ENCODE measurements at regions not wholly inside any gene's neighbourhood (a gene's known extent, or its start where the extent isn't known, plus 50 kb on each side); places are given as distances from the start of the nearest gene placed in this dataset.

DNA sequence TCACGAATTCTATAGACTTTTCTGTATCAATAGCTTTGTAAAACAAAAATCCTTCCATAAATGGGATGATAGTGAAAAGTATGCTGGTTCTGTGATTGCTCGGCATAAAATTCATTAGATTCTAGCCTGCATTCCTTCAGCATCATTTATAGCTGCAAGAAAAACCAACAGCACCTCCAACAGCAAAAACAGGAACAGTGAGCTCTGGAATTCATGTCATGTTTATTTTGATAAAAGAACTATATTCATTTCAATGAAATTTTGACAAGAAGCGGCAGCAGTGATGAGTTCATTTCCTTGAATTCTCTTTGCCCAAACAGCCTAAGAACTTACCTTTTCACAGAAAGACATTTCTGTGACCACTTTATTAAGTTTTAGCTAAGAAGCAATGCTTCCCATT is 515.2 kb upstream of the CCDC54 start:
- ATAC-seq (ENCODE audit: low FRiP score in 2 of 2) (no peak), DNase-seq (no peak)
- TF ChIP-seq, protein P1, sequence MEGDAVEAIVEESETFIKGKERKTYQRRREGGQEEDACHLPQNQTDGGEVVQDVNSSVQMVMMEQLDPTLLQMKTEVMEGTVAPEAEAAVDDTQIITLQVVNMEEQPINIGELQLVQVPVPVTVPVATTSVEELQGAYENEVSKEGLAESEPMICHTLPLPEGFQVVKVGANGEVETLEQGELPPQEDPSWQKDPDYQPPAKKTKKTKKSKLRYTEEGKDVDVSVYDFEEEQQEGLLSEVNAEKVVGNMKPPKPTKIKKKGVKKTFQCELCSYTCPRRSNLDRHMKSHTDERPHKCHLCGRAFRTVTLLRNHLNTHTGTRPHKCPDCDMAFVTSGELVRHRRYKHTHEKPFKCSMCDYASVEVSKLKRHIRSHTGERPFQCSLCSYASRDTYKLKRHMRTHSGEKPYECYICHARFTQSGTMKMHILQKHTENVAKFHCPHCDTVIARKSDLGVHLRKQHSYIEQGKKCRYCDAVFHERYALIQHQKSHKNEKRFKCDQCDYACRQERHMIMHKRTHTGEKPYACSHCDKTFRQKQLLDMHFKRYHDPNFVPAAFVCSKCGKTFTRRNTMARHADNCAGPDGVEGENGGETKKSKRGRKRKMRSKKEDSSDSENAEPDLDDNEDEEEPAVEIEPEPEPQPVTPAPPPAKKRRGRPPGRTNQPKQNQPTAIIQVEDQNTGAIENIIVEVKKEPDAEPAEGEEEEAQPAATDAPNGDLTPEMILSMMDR (IDR thresholded peaks at IDR 0.05): no peak
- no peak for TF ChIP-seq POLR2A (IDR thresholded peaks at IDR 0.05)
- no peak for TF ChIP-seq POLR2AphosphoS5 (IDR thresholded peaks at IDR 0.05)
- no peak for TF ChIP-seq EP300 (IDR thresholded peaks at IDR 0.05)
- Histone ChIP-seq H3K27ac (no peak overlapping the region), H3K4me3 (no peak overlapping the region), H3K36me3 (no peaks in the 10 kb centered on the region), H3K27me3 (no peaks in the 10 kb centered on the region), H3K4me1 (no peaks in the 10 kb centered on the region), H3K9me3 (no peaks in the 10 kb centered on the region)
- 43 to 45% methylated on average over 3 of the region's 3 CpGs for WGBS, 2 donors

DNA sequence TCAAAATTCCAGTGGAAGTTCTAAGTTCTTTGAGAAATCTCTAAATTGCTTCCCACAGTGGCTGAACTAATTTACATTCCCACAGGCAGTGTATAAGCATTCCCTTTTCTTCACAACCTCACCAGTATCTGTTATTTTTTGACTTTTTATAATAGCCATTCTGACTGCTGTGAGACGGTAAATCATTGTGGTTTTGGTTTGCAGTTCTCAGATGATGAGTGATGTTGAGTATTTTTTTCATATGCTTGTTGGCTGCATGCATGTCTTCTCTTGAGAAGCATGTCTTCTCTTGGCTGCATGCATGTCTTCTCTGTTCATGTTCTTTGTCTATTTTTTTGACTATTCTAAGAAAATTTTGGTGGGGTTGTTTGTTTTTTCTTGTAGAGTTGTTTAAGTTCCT is 499.6 kb upstream of the CCDC54 start:
- ATAC-seq (ENCODE audit: low FRiP score in 2 of 2): no peak
- TF ChIP-seq POLR2AphosphoS5 (IDR thresholded peaks at IDR 0.05) (no peak), EP300 (IDR thresholded peaks at IDR 0.05) (no peak), POLR2A (IDR thresholded peaks at IDR 0.05) (no peak)
- TF ChIP-seq, protein P1 (IDR thresholded peaks at IDR 0.05): no peak

DNA sequence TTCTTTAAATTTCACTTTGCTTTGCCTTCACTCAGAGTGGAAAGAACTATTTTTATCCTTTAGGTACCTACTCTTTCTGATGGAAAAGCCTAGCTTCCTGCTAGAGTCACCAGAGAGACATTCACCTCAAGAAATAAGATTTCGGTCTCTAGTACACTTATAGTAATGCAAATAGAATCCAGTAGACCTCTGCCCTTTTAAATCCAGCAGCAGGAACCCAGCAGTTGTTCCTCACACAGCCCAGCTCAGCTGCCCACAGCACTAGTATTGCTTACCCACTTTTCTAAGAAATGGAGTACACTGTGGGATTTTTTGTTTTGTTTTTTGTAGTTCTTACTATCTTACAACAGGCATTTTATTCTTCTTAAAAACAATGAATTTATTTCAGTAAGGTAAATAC is 497.0 kb upstream of the CCDC54 start:
- TF ChIP-seq POLR2A (IDR thresholded peaks at IDR 0.05): no peak
- TF ChIP-seq, protein P1 (IDR thresholded peaks at IDR 0.05): no peak
- no peak for TF ChIP-seq EP300 (IDR thresholded peaks at IDR 0.05)
- TF ChIP-seq POLR2AphosphoS5 (IDR thresholded peaks at IDR 0.05): no peak
- Histone ChIP-seq H3K27me3 (no peaks in the 10 kb centered on the region), H3K4me3 (no peak overlapping the region), H3K4me1 (no peaks in the 10 kb centered on the region), H3K36me3 (no peaks in the 10 kb centered on the region), H3K9me3 (peaks cover 0 to 4% (median 0%) of the 10 kb centered on the region in 4 donors), H3K27ac (no peak overlapping the region)
- ATAC-seq (ENCODE audit: low FRiP score in 2 of 2) (no peak), DNase-seq (no peak)
- 70 to 71% methylated on average over 1 of the region's 1 CpG for WGBS, 2 donors

More for the DNA sequence above, 499.6 kb upstream of the CCDC54 start:
- Histone ChIP-seq H3K27ac (no peak overlapping the region), H3K9me3 (no peaks in the 10 kb centered on the region), H3K4me1 (no peaks in the 10 kb centered on the region), H3K4me3 (no peak overlapping the region), H3K36me3 (no peaks in the 10 kb centered on the region), H3K27me3 (no peaks in the 10 kb centered on the region)
- no peak for DNase-seq
- WGBS, 2 donors: 67 to 74% methylated on average over 1 of the region's 1 CpG

DNA sequence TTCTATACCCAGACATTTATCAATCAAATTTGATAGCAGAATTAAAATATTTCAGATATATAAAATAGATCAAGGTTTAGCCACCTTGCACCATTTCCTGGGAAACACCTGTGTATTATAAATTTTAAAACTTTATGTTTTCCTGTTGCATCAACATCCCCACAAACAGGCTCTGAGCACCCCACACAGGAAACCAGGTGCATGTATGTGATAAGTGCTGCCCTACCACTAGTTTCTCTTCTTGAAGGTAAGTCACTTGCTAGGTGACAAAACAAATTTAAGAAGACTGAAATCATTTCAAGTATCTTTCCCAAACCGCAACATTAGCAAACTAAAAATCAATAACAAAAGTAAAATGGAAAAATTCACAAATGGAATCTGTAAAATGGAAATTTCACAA is 496.1 kb upstream of the CCDC54 start:
- Histone ChIP-seq H3K4me1 (no peaks in the 10 kb centered on the region), H3K27me3 (no peaks in the 10 kb centered on the region), H3K9me3 (peaks cover 0 to 8% (median 0%) of the 10 kb centered on the region in 4 donors), H3K36me3 (no peaks in the 10 kb centered on the region), H3K4me3 (no peak overlapping the region), H3K27ac (no peak overlapping the region)
- ATAC-seq (ENCODE audit: low FRiP score in 2 of 2) (no peak), DNase-seq (no peak)
- WGBS, 2 donors: 94 to 97% methylated on average over 1 of the region's 1 CpG
- TF ChIP-seq POLR2AphosphoS5 (IDR thresholded peaks at IDR 0.05) (no peak), EP300 (IDR thresholded peaks at IDR 0.05) (no peak), POLR2A (IDR thresholded peaks at IDR 0.05) (no peak)
- TF ChIP-seq, protein P1 (IDR thresholded peaks at IDR 0.05): no peak

DNA sequence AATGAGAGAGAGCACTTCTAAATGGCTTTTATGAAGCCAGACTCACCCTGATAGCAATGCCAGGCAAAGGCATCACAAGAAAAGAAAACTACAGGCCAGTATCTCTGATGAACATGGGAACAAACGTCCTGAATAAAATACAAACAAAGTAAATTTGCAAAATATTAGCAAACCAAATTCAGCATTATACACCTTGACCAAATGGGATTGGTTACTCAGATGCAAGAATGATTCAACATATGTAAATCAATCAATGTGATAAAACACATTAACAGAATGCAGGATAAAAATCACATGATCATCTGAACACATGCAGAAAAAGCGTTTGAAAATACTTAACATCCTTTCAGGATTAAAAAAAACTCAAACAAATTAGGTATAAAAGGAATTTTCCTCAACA is 494.9 kb upstream of the CCDC54 start:
- H3K4me1 ChIP-seq: no peaks in the 10 kb centered on the region
- no peaks in the 10 kb centered on the region for H3K36me3 ChIP-seq
- H3K27ac ChIP-seq: no peak overlapping the region
- DNase-seq: no peak
- no peak for ATAC-seq (ENCODE audit: low FRiP score in 2 of 2)
- H3K27me3 ChIP-seq: no peaks in the 10 kb centered on the region
- TF ChIP-seq, protein P1 (IDR thresholded peaks at IDR 0.05): no peak
- TF ChIP-seq POLR2A (IDR thresholded peaks at IDR 0.05) (no peak), POLR2AphosphoS5 (IDR thresholded peaks at IDR 0.05) (no peak), EP300 (IDR thresholded peaks at IDR 0.05) (no peak)
- H3K4me3 ChIP-seq: no peak overlapping the region
- WGBS, 2 donors: 61 to 75% methylated on average over 2 of the region's 2 CpGs
- peaks cover 0 to 8% (median 0%) of the 10 kb centered on the region in 4 donors for H3K9me3 ChIP-seq

Data from upper lobe of left lung (tissue), 6 donors.